ENCODE measurements at regions not wholly inside any gene's neighbourhood (a gene's known extent, or its start where the extent isn't known, plus 50 kb on each side); places are given as distances from the start of the nearest gene placed in this dataset.

DNA sequence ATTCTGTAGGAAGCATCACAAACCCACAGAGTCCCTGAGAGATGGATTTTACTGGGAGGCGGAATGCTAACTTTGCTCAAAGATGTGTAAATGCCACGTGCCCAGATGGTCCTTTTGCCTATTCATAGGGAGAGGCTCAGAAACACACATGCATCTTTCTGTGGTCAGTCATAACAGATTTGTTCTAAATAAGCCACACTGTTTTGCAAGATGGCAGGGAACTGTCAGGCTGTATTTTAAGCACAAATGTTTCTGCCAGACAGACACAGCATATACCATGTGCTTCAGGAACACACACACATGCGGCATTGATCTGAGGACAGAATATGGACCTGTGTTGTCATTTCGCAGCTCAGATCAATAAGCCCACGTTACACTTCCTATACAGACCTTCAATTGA lies 312.0 kb downstream of the GPD2 start:
- CTCF ChIA-PET = no interaction called here
- H4K5ac ChIP-seq (ENCODE audit: low read depth, low read length) = no peak overlapping the region
- no peak overlapping the region for H3K56ac ChIP-seq (ENCODE audit: extremely low read depth, insufficient read depth, low read length)
- H2BK5ac ChIP-seq (ENCODE audit: low read depth, low read length, poor library complexity, severe bottlenecking) = no peak overlapping the region
- H2AK9ac ChIP-seq (replicated peaks; ENCODE audit: low read depth, low read length, poor library complexity) = no peak overlapping the region
- no peak overlapping the region for H2BK120ac ChIP-seq (ENCODE audit: low read depth, low read length)
- no peak overlapping the region for H2BK20ac ChIP-seq (ENCODE audit: low read depth, low read length)
- no peak overlapping the region for H3K4me3 ChIP-seq (ENCODE audit: insufficient read depth, low read depth, low read length)
- POLR2A ChIA-PET (ENCODE audit: unreplicated experiment) = no interaction called here
- H3K27ac ChIP-seq (ENCODE audit: insufficient read depth, low read length) = no peak overlapping the region
- H4K8ac ChIP-seq (ENCODE audit: low read depth in 2 of 2, low read length in 2 of 2) = no peak overlapping the region
- TF ChIP-seq MAFK (IDR thresholded peaks at IDR 0.05; ENCODE audit: low read depth, low read length) (no peak), ELK1 (IDR thresholded peaks at IDR 0.05; ENCODE audit: borderline replicate concordance, low read depth, low read length) (no peak)
- no peak overlapping the region for H3K18ac ChIP-seq (ENCODE audit: low read depth, low read length)
- no peak overlapping the region for H3K14ac ChIP-seq (replicated peaks; ENCODE audit: low read depth, low read length)
- no peak overlapping the region for H3K4me2 ChIP-seq (ENCODE audit: low read depth, low read length)
- no peaks in the 10 kb centered on the region for H4K20me1 ChIP-seq (ENCODE audit: insufficient read depth, low read length)
- WGBS, 2 experiments (ENCODE audit: extremely low coverage in 2 of 2, insufficient read length in 1 of 2) = no CpG with 5 or more reads among the region's 5 CpGs
- no peaks in the 10 kb centered on the region for H3K4me1 ChIP-seq (ENCODE audit: control insufficient read depth, insufficient read depth, low read length)
- BruUV-seq (replicated peaks) = no TSS peak
- intact Hi-C loops (cut with micrococcal nuclease) = no loop called here
- no peaks in the 10 kb centered on the region for H3K9me3 ChIP-seq (ENCODE audit: control insufficient read depth, insufficient read depth, low read length)
- H2BK15ac ChIP-seq (ENCODE audit: low read depth, low read length) = no peak overlapping the region
- H3K9ac ChIP-seq (ENCODE audit: low read depth, low read length) = no peak overlapping the region
- dilution Hi-C loops (cut with HindIII; ENCODE audit: low sequenced_read_pairs, unreplicated experiment) = no loop called here
- no peak overlapping the region for H2AK5ac ChIP-seq (ENCODE audit: low read depth, low read length)
- no peaks in the 10 kb centered on the region for H3K9me1 ChIP-seq (ENCODE audit: insufficient read depth, low read length)
- DNase-seq (no peak), ATAC-seq (ENCODE audit: low read depth) (no peak)
- in situ Hi-C loops (cut with MboI; ENCODE audit: low sequenced_read_pairs) = no loop called here
- H3K4ac ChIP-seq (ENCODE audit: low read depth, low read length) = no peak overlapping the region
- no peaks in the 10 kb centered on the region for H3K79me1 ChIP-seq (ENCODE audit: low read depth in 1 of 2, low read length in 2 of 2)
- H3K36me3 ChIP-seq (ENCODE audit: control insufficient read depth, insufficient read depth, low read length) = no peaks in the 10 kb centered on the region
- no peaks in the 10 kb centered on the region; the same call in 1 of the 2 replicates for H3K27me3 ChIP-seq (ENCODE audit: control insufficient read depth, insufficient read depth, low read length)
- H3K23ac ChIP-seq (ENCODE audit: low read depth, low read length) = no peak overlapping the region
- no peak overlapping the region for H2AFZ ChIP-seq (replicated peaks; ENCODE audit: low read length, poor library complexity)
- H4K91ac ChIP-seq (ENCODE audit: insufficient read depth, low read depth, low read length) = no peak overlapping the region

Measured in IMR-90 (cell line).